Ascending aorta (tissue), 2 donors: ENCODE measurements at regions not wholly inside any gene's neighbourhood (a gene's known extent, or its start where the extent isn't known, plus 50 kb on each side); places are given as distances from the start of the nearest gene placed in this dataset.

Experiments
- DNase-seq, 2 donors: peaks; one replicate each; pipeline ENCODE4 v3.0.0-alpha.2; 2019; ENCODE audit warnings: low spot score in 2 of 2
- H3K27ac ChIP-seq, 2 donors: fragments of 200-600 bp; sonication (generic); one replicate each; pipeline ENCODE4 v1.5.1; 2016 to 2017; ENCODE audit warnings: mild to moderate bottlenecking in 1 of 2
- H3K27me3 ChIP-seq: fragments of 200-600 bp; sonication (generic); one replicate; pipeline ENCODE4 v1.5.1; 2017
- H3K36me3 ChIP-seq, 2 donors: fragments of 200-600 bp; sonication (generic); one replicate each; pipeline ENCODE4 v1.5.1; 2016
- H3K4me1 ChIP-seq, 2 donors: fragments of 200-600 bp; sonication (generic); one replicate each; pipeline ENCODE4 v1.5.1; 2016 to 2017; ENCODE audit warnings: mild to moderate bottlenecking in 1 of 2
- H3K4me3 ChIP-seq, 2 donors: fragments of 200-600 bp; sonication (generic); one replicate each; pipeline ENCODE4 v1.5.1; 2016 to 2017; ENCODE audit warnings: mild to moderate bottlenecking in 1 of 2
- H3K9me3 ChIP-seq, 2 donors: fragments of 200-600 bp; sonication (generic); one replicate each; pipeline ENCODE4 v1.5.1; 2016
- CTCF ChIP-seq, 3 experiments: fragments of 200-600 bp in 2 of 3; fragments of 450-650 bp in 1 of 3; sonication (generic) in 2 of 3; IDR thresholded peaks; one replicate each; pipeline ENCODE4 v1.5.1; 2016 to 2019; ENCODE audit warnings: antibody characterized with exemption in 3 of 3, mild to moderate bottlenecking in 1 of 3, moderate library complexity in 1 of 3
- intact Hi-C: fragments of 100-400 bp; cut with DNase I; formaldehyde crosslinking; loops from one replicate; pipeline ENCODE4 v1.15.1; 2023

- DNase-seq, result no peak
- Histone ChIP-seq H3K4me1 (no peaks in the 10 kb centered on the region), H3K4me3 (no peak overlapping the region), H3K27me3 (no peaks in the 10 kb centered on the region), H3K27ac (no peak overlapping the region), H3K9me3 (no peaks in the 10 kb centered on the region), H3K36me3 (no peaks in the 10 kb centered on the region)
- intact Hi-C loops, result no loop called here
- TF ChIP-seq CTCF (IDR thresholded peaks at IDR 0.05), result no peak
These were observed 250.1 kb upstream of the PRKD1 start for GRCh38 chr14:30177781-30178180.

GRCh38 chr14:30179381-30180130 is 251.9 kb upstream of the PRKD1 start:
- TF ChIP-seq CTCF (IDR thresholded peaks at IDR 0.05), result no peak
- intact Hi-C loops, result no loop called here
- Histone ChIP-seq H3K4me3 (no peak overlapping the region), H3K4me1 (no peaks in the 10 kb centered on the region), H3K9me3 (no peaks in the 10 kb centered on the region), H3K27me3 (no peaks in the 10 kb centered on the region), H3K36me3 (no peaks in the 10 kb centered on the region), H3K27ac (no peak overlapping the region)
- DNase-seq, result no peak

GRCh38 chr14:30180219-30180618 is 252.6 kb upstream of the PRKD1 start:
- intact Hi-C loops, result no loop called here
- H3K4me3 ChIP-seq, result no peak overlapping the region
- DNase-seq, result no peak
- no peaks in the 10 kb centered on the region for H3K9me3 ChIP-seq
- no peaks in the 10 kb centered on the region for H3K27me3 ChIP-seq
- no peak for TF ChIP-seq CTCF (IDR thresholded peaks at IDR 0.05)
- H3K36me3 ChIP-seq, result no peaks in the 10 kb centered on the region
- H3K4me1 ChIP-seq, result peaks cover 0 to under 1% of the 10 kb centered on the region in 2 donors
- H3K27ac ChIP-seq, result no peak overlapping the region

GRCh38 chr14:30185832-30186231 is 258.2 kb upstream of the PRKD1 start:
- Histone ChIP-seq H3K27me3 (no peaks in the 10 kb centered on the region), H3K27ac (no peak overlapping the region)

GRCh38 chr14:30191639-30192279 is 264.1 kb upstream of the PRKD1 start:
- no peaks in the 10 kb centered on the region for H3K9me3 ChIP-seq
- H3K27ac ChIP-seq, result no peak overlapping the region
- H3K4me1 ChIP-seq, result peaks cover 3 to 22% of the 10 kb centered on the region in 2 donors
- no peak for TF ChIP-seq CTCF (IDR thresholded peaks at IDR 0.05)
- no peaks in the 10 kb centered on the region for H3K36me3 ChIP-seq
- H3K4me3 ChIP-seq, result no peak overlapping the region
- intact Hi-C loops, result loop anchor here (5.0 to 10.0 kb wide), 2 partner anchors 264 to 433 kb away; partner anchors contain the start of genes PRKD1 and SCFD1
- no peaks in the 10 kb centered on the region for H3K27me3 ChIP-seq
- no peak for DNase-seq

More at GRCh38 chr14:30185832-30186231, 258.2 kb upstream of the PRKD1 start:
- no peak for TF ChIP-seq CTCF (IDR thresholded peaks at IDR 0.05)
- Histone ChIP-seq H3K36me3 (no peaks in the 10 kb centered on the region), H3K9me3 (no peaks in the 10 kb centered on the region), H3K4me3 (no peak overlapping the region), H3K4me1 (peaks cover 0 to 3% of the 10 kb centered on the region in 2 donors)
- DNase-seq, result no peak
- intact Hi-C loops, result no loop called here
